MM.1S (cell line): ENCODE measurements at regions not wholly inside any gene's neighbourhood (a gene's known extent, or its start where the extent isn't known, plus 50 kb on each side); places are given as distances from the start of the nearest gene placed in this dataset.

Experiments used
- DNase-seq: peaks from one replicate; pipeline ENCODE4 v3.0.0-alpha.2; 2015
- H2AFZ ChIP-seq: fragments of 300-600 bp; sonication (generic); 2 replicates; pipeline ENCODE4 v1.6.0; 2016; ENCODE audit warnings: antibody characterized with exemption, low read length
- H3F3A ChIP-seq: fragments of 300-600 bp; sonication (generic); 2 replicates; pipeline ENCODE4 v1.6.1; 2016; ENCODE audit warnings: mild to moderate bottlenecking, antibody characterized with exemption, low read length, moderate library complexity, mixed read lengths; ENCODE audit not compliant: insufficient read depth
- H3K27ac ChIP-seq: fragments of 300-600 bp; sonication (generic); 2 replicates; pipeline ENCODE4 v1.5.1; 2016; ENCODE audit warnings: mild to moderate bottlenecking, low read length
- H3K27me3 ChIP-seq: fragments of 300-600 bp; sonication (generic); replicated peaks from 2 replicates; pipeline ENCODE4 v1.6.0; 2016; ENCODE audit warnings: low read length; ENCODE audit not compliant: insufficient read depth
- H3K36me3 ChIP-seq: fragments of 300-600 bp; sonication (generic); replicated peaks from 2 replicates; pipeline ENCODE4 v1.6.1; 2016; ENCODE audit warnings: mild to moderate bottlenecking, low read length, mixed read lengths; ENCODE audit not compliant: insufficient read depth
- H3K4me1 ChIP-seq: fragments of 300-600 bp; sonication (generic); 2 replicates; pipeline ENCODE4 v1.6.1; 2016; ENCODE audit warnings: low read length, mixed read lengths
- H3K4me2 ChIP-seq: fragments of 300-600 bp; sonication (generic); 2 replicates; pipeline ENCODE4 v1.6.0; 2016; ENCODE audit warnings: low read depth, low read length
- H3K4me3 ChIP-seq: fragments of 300-600 bp; sonication (generic); 2 replicates; pipeline ENCODE4 v1.5.1; 2016; ENCODE audit warnings: low read length, mixed read lengths
- H3K79me2 ChIP-seq: fragments of 300-600 bp; sonication (generic); 2 replicates; pipeline ENCODE4 v1.6.1; 2016; ENCODE audit warnings: mixed run types, low read length, mixed read lengths
- H3K9ac ChIP-seq: fragments of 300-600 bp; sonication (generic); 2 replicates; pipeline ENCODE4 v1.6.1; 2016; ENCODE audit warnings: low read length, mixed read lengths
- H3K9me2 ChIP-seq: fragments of 300-600 bp; sonication (generic); replicated peaks from 2 replicates; pipeline ENCODE4 v1.6.1; 2016; ENCODE audit warnings: mild to moderate bottlenecking, low read length, mixed read lengths; ENCODE audit not compliant: insufficient read depth
- H3K9me3 ChIP-seq: fragments of 300-600 bp; sonication (generic); replicated peaks from 2 replicates; pipeline ENCODE4 v1.6.1; 2016; ENCODE audit warnings: mild to moderate bottlenecking, low read length, mixed read lengths; ENCODE audit not compliant: insufficient read depth
- H4K20me1 ChIP-seq: fragments of 300-600 bp; sonication (generic); 2 replicates; pipeline ENCODE4 v1.6.1; 2016; ENCODE audit warnings: mild to moderate bottlenecking, low read length, moderate library complexity, mixed read lengths; ENCODE audit not compliant: insufficient read depth
- EZH2 ChIP-seq: fragments of 300-600 bp; sonication (generic); optimal IDR thresholded peaks from 2 replicates; pipeline ENCODE3; 2017; ENCODE audit warnings: low read depth, mild to moderate bottlenecking, antibody characterized with exemption, low read length, mixed read lengths
- EZH2phosphoT487 ChIP-seq: fragments of 300-600 bp; sonication (generic); IDR thresholded peaks from 2 replicates; pipeline ENCODE4 v1.6.1; 2018; ENCODE audit warnings: antibody characterized with exemption, low read length
- TF ChIP-seq, protein P1 (sequence below): fragments of 300-600 bp; sonication (generic); IDR thresholded peaks from 2 replicates; pipeline ENCODE4 v1.5.1; 2016; ENCODE audit warnings: antibody characterized with exemption, low read length, mixed read lengths

DNA sequence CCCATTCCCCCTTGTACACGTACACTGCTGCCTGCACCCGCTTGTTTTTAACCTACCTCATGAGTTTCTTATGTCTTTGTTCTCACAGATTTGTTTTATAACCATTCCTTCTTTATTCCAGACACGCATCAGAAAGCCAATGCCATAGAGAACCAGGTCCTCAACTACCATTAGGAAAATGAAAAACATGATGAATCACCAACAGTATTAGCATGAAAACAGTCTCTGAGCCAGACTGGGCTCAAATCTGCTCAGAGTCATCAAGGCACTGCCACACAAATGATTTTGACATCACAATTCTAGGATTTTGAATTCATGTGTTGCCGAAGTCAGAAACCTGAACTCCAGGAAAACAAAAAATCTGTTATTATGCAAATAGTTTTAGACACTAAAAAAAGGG is 394.1 kb upstream of the GRIA1 start:
- H3K27ac ChIP-seq, result no peak overlapping the region
- no peaks in the 10 kb centered on the region for H3K9me3 ChIP-seq
- no peaks in the 10 kb centered on the region for H3F3A ChIP-seq
- no peak overlapping the region for H2AFZ ChIP-seq
- DNase-seq, result no peak
- TF ChIP-seq EZH2phosphoT487 (no peak), EZH2 (no peak)
- TF ChIP-seq, protein P1, sequence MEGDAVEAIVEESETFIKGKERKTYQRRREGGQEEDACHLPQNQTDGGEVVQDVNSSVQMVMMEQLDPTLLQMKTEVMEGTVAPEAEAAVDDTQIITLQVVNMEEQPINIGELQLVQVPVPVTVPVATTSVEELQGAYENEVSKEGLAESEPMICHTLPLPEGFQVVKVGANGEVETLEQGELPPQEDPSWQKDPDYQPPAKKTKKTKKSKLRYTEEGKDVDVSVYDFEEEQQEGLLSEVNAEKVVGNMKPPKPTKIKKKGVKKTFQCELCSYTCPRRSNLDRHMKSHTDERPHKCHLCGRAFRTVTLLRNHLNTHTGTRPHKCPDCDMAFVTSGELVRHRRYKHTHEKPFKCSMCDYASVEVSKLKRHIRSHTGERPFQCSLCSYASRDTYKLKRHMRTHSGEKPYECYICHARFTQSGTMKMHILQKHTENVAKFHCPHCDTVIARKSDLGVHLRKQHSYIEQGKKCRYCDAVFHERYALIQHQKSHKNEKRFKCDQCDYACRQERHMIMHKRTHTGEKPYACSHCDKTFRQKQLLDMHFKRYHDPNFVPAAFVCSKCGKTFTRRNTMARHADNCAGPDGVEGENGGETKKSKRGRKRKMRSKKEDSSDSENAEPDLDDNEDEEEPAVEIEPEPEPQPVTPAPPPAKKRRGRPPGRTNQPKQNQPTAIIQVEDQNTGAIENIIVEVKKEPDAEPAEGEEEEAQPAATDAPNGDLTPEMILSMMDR, result no peak
- no peaks in the 10 kb centered on the region for H3K27me3 ChIP-seq
- H3K9me2 ChIP-seq, result no peaks in the 10 kb centered on the region
- no peaks in the 10 kb centered on the region for H4K20me1 ChIP-seq
- no peaks in the 10 kb centered on the region for H3K79me2 ChIP-seq
- H3K9ac ChIP-seq, result no peak overlapping the region
- no peaks in the 10 kb centered on the region for H3K36me3 ChIP-seq
- H3K4me2 ChIP-seq, result no peak overlapping the region
- H3K4me1 ChIP-seq, result no peaks in the 10 kb centered on the region
- no peak overlapping the region for H3K4me3 ChIP-seq

DNA sequence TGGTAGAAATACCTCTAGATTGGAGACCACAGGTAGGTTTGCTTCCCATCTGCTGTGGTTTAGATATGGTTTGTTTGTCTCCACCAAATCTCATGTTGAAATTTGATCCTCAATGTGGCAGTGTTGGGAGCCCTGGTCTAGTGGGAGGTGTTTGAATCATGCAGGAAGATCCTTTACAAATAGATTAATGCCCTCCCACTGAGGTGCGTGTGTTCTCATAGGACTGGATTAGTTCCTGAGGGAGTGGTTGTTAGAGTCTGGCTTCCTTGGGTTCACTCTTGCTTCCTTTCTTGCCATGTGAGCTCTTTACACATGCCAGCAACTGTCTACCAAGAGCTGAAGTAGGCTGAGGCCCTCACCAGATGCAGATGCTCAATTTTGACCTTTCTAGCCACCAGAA is 391.1 kb upstream of the GRIA1 start:
- H3K27me3 ChIP-seq, result no peaks in the 10 kb centered on the region
- H4K20me1 ChIP-seq, result no peaks in the 10 kb centered on the region
- no peak overlapping the region for H2AFZ ChIP-seq
- H3K79me2 ChIP-seq, result no peaks in the 10 kb centered on the region
- no peak overlapping the region for H3K4me3 ChIP-seq
- TF ChIP-seq, protein P1, result no peak
- H3K4me2 ChIP-seq, result no peak overlapping the region
- DNase-seq, result no peak
- no peaks in the 10 kb centered on the region for H3K9me3 ChIP-seq
- H3K27ac ChIP-seq, result no peak overlapping the region
- no peaks in the 10 kb centered on the region for H3K9me2 ChIP-seq
- H3K4me1 ChIP-seq, result no peaks in the 10 kb centered on the region
- H3F3A ChIP-seq, result no peaks in the 10 kb centered on the region
- no peak overlapping the region for H3K9ac ChIP-seq
- no peaks in the 10 kb centered on the region for H3K36me3 ChIP-seq

DNA sequence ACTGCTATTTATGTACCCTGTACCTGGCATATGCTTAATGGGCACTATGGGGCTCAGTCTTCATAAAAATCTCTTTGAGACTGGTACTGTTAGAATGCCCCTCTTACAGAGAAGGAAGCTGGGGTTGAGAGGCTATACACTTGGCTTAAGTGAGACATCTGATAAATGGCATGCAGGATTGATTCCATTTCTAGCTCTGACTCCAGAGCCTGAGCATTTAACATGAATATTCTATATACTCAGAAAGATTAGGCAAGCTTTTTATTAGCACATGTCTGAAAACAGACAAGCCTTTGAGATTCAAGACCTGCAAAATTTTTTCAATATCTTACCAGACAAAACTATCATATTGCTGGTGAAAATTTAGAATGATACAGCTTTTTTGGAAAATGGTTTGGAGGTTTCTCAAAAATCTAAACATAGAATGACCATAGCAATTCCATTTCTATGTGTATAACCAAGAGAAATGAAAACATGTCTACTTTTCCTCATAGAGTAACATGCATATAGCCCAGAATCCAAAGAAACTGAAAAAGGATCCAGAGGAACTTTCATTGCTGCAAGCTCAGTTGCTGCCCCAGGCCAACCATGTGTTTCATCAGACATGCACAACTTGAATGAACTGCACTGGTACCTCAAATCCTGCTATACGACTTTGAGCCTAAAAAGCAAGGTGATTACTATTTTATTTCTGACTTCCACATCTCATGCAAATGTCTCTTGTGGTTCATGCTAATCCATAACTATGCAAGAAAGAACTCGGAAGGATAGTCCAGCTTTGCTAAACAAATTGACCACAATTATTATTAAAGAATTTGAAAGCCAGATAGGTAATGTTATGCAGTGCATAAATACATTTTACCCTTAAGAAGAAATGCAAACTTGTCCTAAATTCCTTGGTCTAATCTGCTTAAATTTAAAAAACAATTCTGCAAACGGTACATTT is 389.0 kb upstream of the GRIA1 start:
- Histone ChIP-seq H3F3A (no peaks in the 10 kb centered on the region), H4K20me1 (no peaks in the 10 kb centered on the region), H2AFZ (no peak overlapping the region), H3K4me2 (no peak overlapping the region), H3K27ac (no peak overlapping the region), H3K4me1 (no peaks in the 10 kb centered on the region), H3K9ac (no peak overlapping the region), H3K27me3 (no peaks in the 10 kb centered on the region), H3K4me3 (no peak overlapping the region), H3K9me3 (no peaks in the 10 kb centered on the region), H3K9me2 (no peaks in the 10 kb centered on the region), H3K79me2 (no peaks in the 10 kb centered on the region), H3K36me3 (no peaks in the 10 kb centered on the region)
- TF ChIP-seq EZH2phosphoT487, result no peak
- TF ChIP-seq, protein P1, result no peak
- TF ChIP-seq EZH2, result no peak
- DNase-seq, result no peak
